Adrenal gland (tissue), 5 donors: ENCODE measurements at regions not wholly inside any gene's neighbourhood (a gene's known extent, or its start where the extent isn't known, plus 50 kb on each side); places are given as distances from the start of the nearest gene placed in this dataset.

Experiments
- POLR2A ChIP-seq, 2 donors: fragments of 450-650 bp; IDR thresholded peaks; one replicate each; pipeline ENCODE4 v1.6.1; 2017; ENCODE audit warnings: antibody characterized with exemption in 2 of 2, mild to moderate bottlenecking in 2 of 2, moderate library complexity in 1 of 2
- TF ChIP-seq, protein P1 (sequence below), 6 experiments: fragments of 450-650 bp in 4 of 6; fragments of 200-600 bp in 2 of 6; sonication (generic) in 1 of 6; IDR thresholded peaks; 1 replicate in 5 of 6; 2 replicates in 1 of 6; pipeline versions ENCODE4 v1.5.1 to v1.8.0; 2016 to 2021; ENCODE audit warnings: antibody characterized with exemption in 6 of 6, mild to moderate bottlenecking in 2 of 6, moderate library complexity in 1 of 6
- donor health status: DM: no; HTN: no; CAD: no.

DNA sequence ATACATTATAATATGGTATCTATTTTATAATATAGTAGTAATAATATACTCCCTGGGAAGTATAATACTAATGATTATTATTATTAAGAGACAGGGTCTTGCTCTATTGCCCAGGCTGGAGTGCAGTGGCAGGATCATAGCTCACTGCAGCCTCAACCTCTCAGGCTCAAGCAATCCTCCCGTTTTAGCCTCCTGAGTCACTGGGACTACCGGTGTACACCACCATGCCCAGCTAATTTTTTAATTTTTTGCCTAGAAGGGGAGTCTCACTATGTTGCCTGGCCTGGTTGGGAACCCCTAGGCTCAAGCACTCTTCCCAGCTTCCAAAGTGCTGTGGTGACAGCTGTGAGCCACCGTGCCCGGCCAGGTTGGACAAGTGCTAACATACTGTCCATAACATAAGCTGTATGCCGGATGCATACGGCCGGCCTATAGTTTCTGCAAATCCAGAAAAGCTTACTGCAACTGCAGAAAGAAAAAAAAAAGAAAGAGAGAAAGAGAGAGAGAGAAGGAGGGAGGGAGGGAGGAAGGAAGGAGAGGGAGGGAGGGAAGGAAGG is 94.2 kb upstream of the PPP2R3B start:
- no peak for TF ChIP-seq POLR2A (IDR thresholded peaks at IDR 0.05)
- TF ChIP-seq, protein P1, sequence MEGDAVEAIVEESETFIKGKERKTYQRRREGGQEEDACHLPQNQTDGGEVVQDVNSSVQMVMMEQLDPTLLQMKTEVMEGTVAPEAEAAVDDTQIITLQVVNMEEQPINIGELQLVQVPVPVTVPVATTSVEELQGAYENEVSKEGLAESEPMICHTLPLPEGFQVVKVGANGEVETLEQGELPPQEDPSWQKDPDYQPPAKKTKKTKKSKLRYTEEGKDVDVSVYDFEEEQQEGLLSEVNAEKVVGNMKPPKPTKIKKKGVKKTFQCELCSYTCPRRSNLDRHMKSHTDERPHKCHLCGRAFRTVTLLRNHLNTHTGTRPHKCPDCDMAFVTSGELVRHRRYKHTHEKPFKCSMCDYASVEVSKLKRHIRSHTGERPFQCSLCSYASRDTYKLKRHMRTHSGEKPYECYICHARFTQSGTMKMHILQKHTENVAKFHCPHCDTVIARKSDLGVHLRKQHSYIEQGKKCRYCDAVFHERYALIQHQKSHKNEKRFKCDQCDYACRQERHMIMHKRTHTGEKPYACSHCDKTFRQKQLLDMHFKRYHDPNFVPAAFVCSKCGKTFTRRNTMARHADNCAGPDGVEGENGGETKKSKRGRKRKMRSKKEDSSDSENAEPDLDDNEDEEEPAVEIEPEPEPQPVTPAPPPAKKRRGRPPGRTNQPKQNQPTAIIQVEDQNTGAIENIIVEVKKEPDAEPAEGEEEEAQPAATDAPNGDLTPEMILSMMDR (IDR thresholded peaks at IDR 0.05): no peak
